SK-N-SH (cell line): ENCODE measurements at regions not wholly inside any gene's neighbourhood (a gene's known extent, or its start where the extent isn't known, plus 50 kb on each side); places are given as distances from the start of the nearest gene placed in this dataset.

Experiments
- NFIC ChIP-seq: IDR thresholded peaks from 2 replicates; pipeline ENCODE4 v1.4.0; 2012; ENCODE audit warnings: borderline replicate concordance
- SIN3A ChIP-seq: IDR thresholded peaks from 2 replicates; pipeline ENCODE4 v1.6.1; 2012; ENCODE audit warnings: low read depth, mild to moderate bottlenecking, low read length, moderate library complexity, borderline replicate concordance
- TF ChIP-seq, protein P1 (sequence below): IDR thresholded peaks from 2 replicates; pipeline ENCODE4 v1.6.1; 2012; ENCODE audit warnings: mild to moderate bottlenecking, low read depth, low read length, moderate library complexity
- TF ChIP-seq, protein P2 (sequence below): fragments of 200-600 bp; sonication (generic); IDR thresholded peaks from 2 replicates; pipeline ENCODE4 v1.6.1; 2017; ENCODE audit warnings: antibody characterized with exemption, mild to moderate bottlenecking, moderate library complexity

DNA sequence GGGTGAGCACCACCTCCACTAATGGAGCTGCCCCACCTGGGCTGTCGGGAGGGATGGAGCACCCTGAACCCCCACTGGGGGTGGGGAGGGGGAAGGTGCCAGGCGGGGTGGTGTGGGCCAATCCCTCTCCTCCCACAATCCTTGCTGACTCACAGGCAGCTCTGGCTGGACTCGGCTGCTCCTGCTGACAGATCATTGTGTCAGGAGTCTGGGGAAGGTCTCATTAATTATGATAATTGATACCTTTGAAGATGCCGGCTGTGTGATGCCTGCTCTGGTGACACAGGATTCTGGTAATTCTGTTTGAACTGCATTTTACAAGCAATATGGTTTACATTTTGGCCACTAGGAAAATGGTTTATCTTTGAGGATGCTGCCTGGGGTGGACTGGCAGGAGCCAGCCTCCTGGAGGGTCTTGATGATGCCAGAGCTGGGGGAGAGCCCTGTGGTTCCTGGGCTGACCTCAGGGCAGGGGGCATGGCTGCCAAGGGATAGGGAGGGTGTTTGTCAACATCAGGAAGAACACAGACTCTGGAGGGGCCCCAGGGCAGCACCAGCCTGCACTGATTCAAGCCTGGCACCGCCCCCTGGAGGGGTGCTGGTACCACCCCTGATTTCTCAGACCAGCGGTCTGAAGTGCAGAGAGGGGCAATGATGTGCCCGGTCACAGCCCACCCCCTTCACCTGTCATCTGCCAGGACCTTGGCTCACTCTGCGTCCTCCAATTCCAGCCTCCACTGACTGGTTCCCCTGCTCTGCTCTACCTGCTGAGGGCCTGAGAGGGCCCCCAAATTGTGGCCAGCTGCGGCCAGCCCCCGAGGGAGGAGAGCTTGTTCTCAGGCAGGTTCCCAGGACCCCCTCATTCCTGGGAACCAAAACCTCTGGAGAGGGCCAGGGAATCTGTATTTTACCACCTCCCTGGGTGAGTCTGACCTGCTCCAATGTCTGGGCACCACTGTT, 338.8 kb downstream of the MATN1 start:
- TF ChIP-seq SIN3A (no peak), NFIC (no peak)
- TF ChIP-seq, protein P1, sequence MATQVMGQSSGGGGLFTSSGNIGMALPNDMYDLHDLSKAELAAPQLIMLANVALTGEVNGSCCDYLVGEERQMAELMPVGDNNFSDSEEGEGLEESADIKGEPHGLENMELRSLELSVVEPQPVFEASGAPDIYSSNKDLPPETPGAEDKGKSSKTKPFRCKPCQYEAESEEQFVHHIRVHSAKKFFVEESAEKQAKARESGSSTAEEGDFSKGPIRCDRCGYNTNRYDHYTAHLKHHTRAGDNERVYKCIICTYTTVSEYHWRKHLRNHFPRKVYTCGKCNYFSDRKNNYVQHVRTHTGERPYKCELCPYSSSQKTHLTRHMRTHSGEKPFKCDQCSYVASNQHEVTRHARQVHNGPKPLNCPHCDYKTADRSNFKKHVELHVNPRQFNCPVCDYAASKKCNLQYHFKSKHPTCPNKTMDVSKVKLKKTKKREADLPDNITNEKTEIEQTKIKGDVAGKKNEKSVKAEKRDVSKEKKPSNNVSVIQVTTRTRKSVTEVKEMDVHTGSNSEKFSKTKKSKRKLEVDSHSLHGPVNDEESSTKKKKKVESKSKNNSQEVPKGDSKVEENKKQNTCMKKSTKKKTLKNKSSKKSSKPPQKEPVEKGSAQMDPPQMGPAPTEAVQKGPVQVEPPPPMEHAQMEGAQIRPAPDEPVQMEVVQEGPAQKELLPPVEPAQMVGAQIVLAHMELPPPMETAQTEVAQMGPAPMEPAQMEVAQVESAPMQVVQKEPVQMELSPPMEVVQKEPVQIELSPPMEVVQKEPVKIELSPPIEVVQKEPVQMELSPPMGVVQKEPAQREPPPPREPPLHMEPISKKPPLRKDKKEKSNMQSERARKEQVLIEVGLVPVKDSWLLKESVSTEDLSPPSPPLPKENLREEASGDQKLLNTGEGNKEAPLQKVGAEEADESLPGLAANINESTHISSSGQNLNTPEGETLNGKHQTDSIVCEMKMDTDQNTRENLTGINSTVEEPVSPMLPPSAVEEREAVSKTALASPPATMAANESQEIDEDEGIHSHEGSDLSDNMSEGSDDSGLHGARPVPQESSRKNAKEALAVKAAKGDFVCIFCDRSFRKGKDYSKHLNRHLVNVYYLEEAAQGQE = no peak
- TF ChIP-seq, protein P2, sequence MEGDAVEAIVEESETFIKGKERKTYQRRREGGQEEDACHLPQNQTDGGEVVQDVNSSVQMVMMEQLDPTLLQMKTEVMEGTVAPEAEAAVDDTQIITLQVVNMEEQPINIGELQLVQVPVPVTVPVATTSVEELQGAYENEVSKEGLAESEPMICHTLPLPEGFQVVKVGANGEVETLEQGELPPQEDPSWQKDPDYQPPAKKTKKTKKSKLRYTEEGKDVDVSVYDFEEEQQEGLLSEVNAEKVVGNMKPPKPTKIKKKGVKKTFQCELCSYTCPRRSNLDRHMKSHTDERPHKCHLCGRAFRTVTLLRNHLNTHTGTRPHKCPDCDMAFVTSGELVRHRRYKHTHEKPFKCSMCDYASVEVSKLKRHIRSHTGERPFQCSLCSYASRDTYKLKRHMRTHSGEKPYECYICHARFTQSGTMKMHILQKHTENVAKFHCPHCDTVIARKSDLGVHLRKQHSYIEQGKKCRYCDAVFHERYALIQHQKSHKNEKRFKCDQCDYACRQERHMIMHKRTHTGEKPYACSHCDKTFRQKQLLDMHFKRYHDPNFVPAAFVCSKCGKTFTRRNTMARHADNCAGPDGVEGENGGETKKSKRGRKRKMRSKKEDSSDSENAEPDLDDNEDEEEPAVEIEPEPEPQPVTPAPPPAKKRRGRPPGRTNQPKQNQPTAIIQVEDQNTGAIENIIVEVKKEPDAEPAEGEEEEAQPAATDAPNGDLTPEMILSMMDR = no peak
